ENCODE measurements at regions not wholly inside any gene's neighbourhood (a gene's known extent, or its start where the extent isn't known, plus 50 kb on each side); places are given as distances from the start of the nearest gene placed in this dataset.

GRCh38 chrX:112536544-112536943 is 143.2 kb downstream of the LHFPL1 start:
- TF ChIP-seq TCF12 (IDR thresholded peaks at IDR 0.05; ENCODE audit: low read depth) (no peak), ZBTB7A (IDR thresholded peaks at IDR 0.05; ENCODE audit: low read depth) (no peak), REST (IDR thresholded peaks at IDR 0.05; ENCODE audit: low read depth) (no peak), EGR1 (IDR thresholded peaks at IDR 0.05) (no peak), TEAD4 (IDR thresholded peaks at IDR 0.05) (no peak)

GRCh38 chrX:112527903-112528302 is 151.8 kb downstream of the LHFPL1 start:
- TF ChIP-seq EGR1 (IDR thresholded peaks at IDR 0.05) (no peak), MAX (IDR thresholded peaks at IDR 0.05) (no peak), YY1 (IDR thresholded peaks at IDR 0.05; ENCODE audit: low read depth) (no peak), REST (IDR thresholded peaks at IDR 0.05; ENCODE audit: low read depth) (no peak), CEBPB (IDR thresholded peaks at IDR 0.05) (no peak), TEAD4 (IDR thresholded peaks at IDR 0.05) (no peak), CREB1 (IDR thresholded peaks at IDR 0.05; ENCODE audit: low read depth) (no peak), FOXM1 (IDR thresholded peaks at IDR 0.05; ENCODE audit: borderline replicate concordance, low read depth) (no peak), TAF1 (IDR thresholded peaks at IDR 0.05; ENCODE audit: low read depth) (no peak), NFIC (IDR thresholded peaks at IDR 0.05) (no peak), USF1 (IDR thresholded peaks at IDR 0.05) (no peak)

GRCh38 chrX:112521676-112522075 is 158.1 kb downstream of the LHFPL1 start:
- TF ChIP-seq TAF1 (IDR thresholded peaks at IDR 0.05; ENCODE audit: low read depth) (no peak), EGR1 (IDR thresholded peaks at IDR 0.05) (no peak)

- TF ChIP-seq RAD21 (IDR thresholded peaks at IDR 0.05; ENCODE audit: low read depth) (no peak), ZBTB7A (IDR thresholded peaks at IDR 0.05; ENCODE audit: low read depth) (no peak), TEAD4 (IDR thresholded peaks at IDR 0.05) (no peak), YY1 (IDR thresholded peaks at IDR 0.05; ENCODE audit: low read depth) (no peak), CREB1 (IDR thresholded peaks at IDR 0.05; ENCODE audit: low read depth) (no peak), TAF1 (IDR thresholded peaks at IDR 0.05; ENCODE audit: low read depth) (no peak), USF1 (IDR thresholded peaks at IDR 0.05) (no peak), NFIC (IDR thresholded peaks at IDR 0.05) (no peak), TCF12 (IDR thresholded peaks at IDR 0.05; ENCODE audit: low read depth) (no peak), MAX (IDR thresholded peaks at IDR 0.05) (no peak), FOXM1 (IDR thresholded peaks at IDR 0.05; ENCODE audit: borderline replicate concordance, low read depth) (no peak), CEBPB (IDR thresholded peaks at IDR 0.05) (no peak), EGR1 (IDR thresholded peaks at IDR 0.05) (no peak), REST (IDR thresholded peaks at IDR 0.05; ENCODE audit: low read depth) (no peak), EP300 (IDR thresholded peaks at IDR 0.05; ENCODE audit: borderline replicate concordance) (no peak)
Observed at GRCh38 chrX:112520124-112520523, 159.6 kb downstream of the LHFPL1 start.

GRCh38 chrX:112513154-112513553 is 166.6 kb downstream of the LHFPL1 start:
- no peak for TF ChIP-seq FOXM1 (IDR thresholded peaks at IDR 0.05; ENCODE audit: borderline replicate concordance, low read depth)
- TF ChIP-seq RAD21 (IDR thresholded peaks at IDR 0.05; ENCODE audit: low read depth): no peak
- TF ChIP-seq TAF1 (IDR thresholded peaks at IDR 0.05; ENCODE audit: low read depth): no peak
- no peak for TF ChIP-seq CREB1 (IDR thresholded peaks at IDR 0.05; ENCODE audit: low read depth)
- TF ChIP-seq YY1 (IDR thresholded peaks at IDR 0.05; ENCODE audit: low read depth): no peak
- TF ChIP-seq EP300 (IDR thresholded peaks at IDR 0.05; ENCODE audit: borderline replicate concordance): no peak
- TF ChIP-seq MAX (IDR thresholded peaks at IDR 0.05): no peak
- TF ChIP-seq TEAD4 (IDR thresholded peaks at IDR 0.05): no peak
- no peak for TF ChIP-seq ZBTB7A (IDR thresholded peaks at IDR 0.05; ENCODE audit: low read depth)
- no peak for TF ChIP-seq USF1 (IDR thresholded peaks at IDR 0.05)

Measured in Ishikawa (cell line).